ENCODE measurements at regions not wholly inside any gene's neighbourhood (a gene's known extent, or its start where the extent isn't known, plus 50 kb on each side); places are given as distances from the start of the nearest gene placed in this dataset.
"Not testable (repeated sequence)": the region's sequence is repeated elsewhere in the genome, so short reads cannot be mapped to it uniquely, and the experiment has no call there.

- DNase-seq (no peak), FAIRE-seq (no peak)
- Histone ChIP-seq H3K9me3 (ENCODE audit: control insufficient read depth in 2 of 2, insufficient read depth in 1 of 2, low read depth in 1 of 2, low read length in 1 of 2) (no peaks in the 10 kb centered on the region), H3K27ac (ENCODE audit: low read depth in 1 of 3, low read length in 2 of 3) (no peak overlapping the region), H3K27me3 (ENCODE audit: control insufficient read depth in 3 of 3, insufficient read depth in 3 of 3, low read length in 3 of 3) (no peaks in the 10 kb centered on the region), H3K4me1 (ENCODE audit: control insufficient read depth in 3 of 3, insufficient read depth in 2 of 3, low read depth in 1 of 3, low read length in 2 of 3) (no peaks in the 10 kb centered on the region), H3K4me3 (ENCODE audit: low read depth in 1 of 3, low read length in 3 of 3) (no peak overlapping the region), H3K36me3 (ENCODE audit: control insufficient read depth in 3 of 3, insufficient read depth in 2 of 3, low read depth in 1 of 3, low read length in 3 of 3) (no peaks in the 10 kb centered on the region)
Measured at GRCh38 chr5:23840083-23840482, 332.7 kb downstream of the PRDM9 start.

- Histone ChIP-seq H3K36me3 (ENCODE audit: control insufficient read depth in 3 of 3, insufficient read depth in 2 of 3, low read depth in 1 of 3, low read length in 3 of 3) (no peaks in the 10 kb centered on the region), H3K4me3 (ENCODE audit: low read depth in 1 of 3, low read length in 3 of 3) (no peak overlapping the region), H3K4me1 (ENCODE audit: control insufficient read depth in 3 of 3, insufficient read depth in 2 of 3, low read depth in 1 of 3, low read length in 2 of 3) (no peaks in the 10 kb centered on the region), H3K9me3 (ENCODE audit: control insufficient read depth in 2 of 2, insufficient read depth in 1 of 2, low read depth in 1 of 2, low read length in 1 of 2) (peaks cover 0 to 12% of the 10 kb centered on the region in 2 donors), H3K27ac (ENCODE audit: low read depth in 1 of 3, low read length in 2 of 3) (no peak overlapping the region), H3K27me3 (ENCODE audit: control insufficient read depth in 3 of 3, insufficient read depth in 3 of 3, low read length in 3 of 3) (no peaks in the 10 kb centered on the region)
- 69 to 76% (median 76%) methylated on average over 5 of the region's 5 CpGs for WGBS, 3 donors
- FAIRE-seq, result no peak
- no peak for DNase-seq
Measured at GRCh38 chr5:23864786-23865185, 357.4 kb downstream of the PRDM9 start.

GRCh38 chr5:23877847-23878246 lies 370.4 kb downstream of the PRDM9 start:
- no peaks in the 10 kb centered on the region for H3K27me3 ChIP-seq (ENCODE audit: control insufficient read depth in 3 of 3, insufficient read depth in 3 of 3, low read length in 3 of 3)
- no peak overlapping the region for H3K27ac ChIP-seq (ENCODE audit: low read depth in 1 of 3, low read length in 2 of 3)
- FAIRE-seq (no peak), DNase-seq (no peak)
- no peak overlapping the region for H3K4me3 ChIP-seq (ENCODE audit: low read depth in 1 of 3, low read length in 3 of 3)
- no peaks in the 10 kb centered on the region for H3K36me3 ChIP-seq (ENCODE audit: control insufficient read depth in 3 of 3, insufficient read depth in 2 of 3, low read depth in 1 of 3, low read length in 3 of 3)
- H3K9me3 ChIP-seq (ENCODE audit: control insufficient read depth in 2 of 2, insufficient read depth in 1 of 2, low read depth in 1 of 2, low read length in 1 of 2), result peaks cover 0 to 4% of the 10 kb centered on the region in 2 donors
- 88 to 93% (median 89%) methylated on average over 3 of the region's 3 CpGs for WGBS, 3 donors
- no peaks in the 10 kb centered on the region for H3K4me1 ChIP-seq (ENCODE audit: control insufficient read depth in 3 of 3, insufficient read depth in 2 of 3, low read depth in 1 of 3, low read length in 2 of 3)

GRCh38 chr5:23884405-23885031 lies 377.1 kb downstream of the PRDM9 start:
- no peak overlapping the region for H3K4me3 ChIP-seq (ENCODE audit: low read depth in 1 of 3, low read length in 3 of 3)
- FAIRE-seq, result no peak
- no peaks in the 10 kb centered on the region for H3K27me3 ChIP-seq (ENCODE audit: control insufficient read depth in 3 of 3, insufficient read depth in 3 of 3, low read length in 3 of 3)
- H3K27ac ChIP-seq (ENCODE audit: low read depth in 1 of 3, low read length in 2 of 3), result no peak overlapping the region
- WGBS, 3 donors, result 74 to 77% (median 75%) methylated on average over 4 of the region's 4 CpGs
- no peaks in the 10 kb centered on the region for H3K9me3 ChIP-seq (ENCODE audit: control insufficient read depth in 2 of 2, insufficient read depth in 1 of 2, low read depth in 1 of 2, low read length in 1 of 2)
- H3K4me1 ChIP-seq (ENCODE audit: control insufficient read depth in 3 of 3, insufficient read depth in 2 of 3, low read depth in 1 of 3, low read length in 2 of 3), result no peaks in the 10 kb centered on the region
- DNase-seq, result no peak
- no peaks in the 10 kb centered on the region for H3K36me3 ChIP-seq (ENCODE audit: control insufficient read depth in 3 of 3, insufficient read depth in 2 of 3, low read depth in 1 of 3, low read length in 3 of 3)

GRCh38 chr5:23893561-23893960 lies 386.2 kb downstream of the PRDM9 start:
- H3K36me3 ChIP-seq (ENCODE audit: control insufficient read depth in 3 of 3, insufficient read depth in 2 of 3, low read depth in 1 of 3, low read length in 3 of 3), result no peaks in the 10 kb centered on the region
- H3K27me3 ChIP-seq (ENCODE audit: control insufficient read depth in 3 of 3, insufficient read depth in 3 of 3, low read length in 3 of 3), result no peaks in the 10 kb centered on the region
- 91 to 94% (median 92%) methylated on average over 5 of the region's 5 CpGs for WGBS, 3 donors
- H3K9me3 ChIP-seq (ENCODE audit: control insufficient read depth in 2 of 2, insufficient read depth in 1 of 2, low read depth in 1 of 2, low read length in 1 of 2), result no peaks in the 10 kb centered on the region
- no peak overlapping the region for H3K27ac ChIP-seq (ENCODE audit: low read depth in 1 of 3, low read length in 2 of 3)
- FAIRE-seq, result no peak
- no peak overlapping the region for H3K4me3 ChIP-seq (ENCODE audit: low read depth in 1 of 3, low read length in 3 of 3)
- DNase-seq, result no peak
- no peaks in the 10 kb centered on the region for H3K4me1 ChIP-seq (ENCODE audit: control insufficient read depth in 3 of 3, insufficient read depth in 2 of 3, low read depth in 1 of 3, low read length in 2 of 3)

- DNase-seq (no peak), FAIRE-seq (no peak)
- Histone ChIP-seq H3K27ac (ENCODE audit: low read depth in 1 of 3, low read length in 2 of 3) (no peak overlapping the region), H3K36me3 (ENCODE audit: control insufficient read depth in 3 of 3, insufficient read depth in 2 of 3, low read depth in 1 of 3, low read length in 3 of 3) (no peaks in the 10 kb centered on the region), H3K9me3 (ENCODE audit: control insufficient read depth in 2 of 2, insufficient read depth in 1 of 2, low read depth in 1 of 2, low read length in 1 of 2) (no peaks in the 10 kb centered on the region), H3K27me3 (ENCODE audit: control insufficient read depth in 3 of 3, insufficient read depth in 3 of 3, low read length in 3 of 3) (no peaks in the 10 kb centered on the region), H3K4me3 (ENCODE audit: low read depth in 1 of 3, low read length in 3 of 3) (no peak overlapping the region), H3K4me1 (ENCODE audit: control insufficient read depth in 3 of 3, insufficient read depth in 2 of 3, low read depth in 1 of 3, low read length in 2 of 3) (no peaks in the 10 kb centered on the region)
- 72 to 79% (median 72%) methylated on average over 4 of the region's 4 CpGs for WGBS, 3 donors
Measured at GRCh38 chr5:23895614-23896013, 388.2 kb downstream of the PRDM9 start.

GRCh38 chr5:23930985-23931384 lies 423.6 kb downstream of the PRDM9 start:
- FAIRE-seq (no peak), DNase-seq (no peak)
- no peaks in the 10 kb centered on the region for H3K4me1 ChIP-seq (ENCODE audit: control insufficient read depth in 3 of 3, insufficient read depth in 2 of 3, low read depth in 1 of 3, low read length in 2 of 3)
- H3K36me3 ChIP-seq (ENCODE audit: control insufficient read depth in 3 of 3, insufficient read depth in 2 of 3, low read depth in 1 of 3, low read length in 3 of 3), result no peaks in the 10 kb centered on the region
- no peak overlapping the region for H3K4me3 ChIP-seq (ENCODE audit: low read depth in 1 of 3, low read length in 3 of 3)
- no peak overlapping the region for H3K27ac ChIP-seq (ENCODE audit: low read depth in 1 of 3, low read length in 2 of 3)
- 57 to 78% (median 75%) methylated on average over 3 of the region's 3 CpGs for WGBS, 3 donors
- H3K27me3 ChIP-seq (ENCODE audit: control insufficient read depth in 3 of 3, insufficient read depth in 3 of 3, low read length in 3 of 3), result no peaks in the 10 kb centered on the region
- H3K9me3 ChIP-seq (ENCODE audit: control insufficient read depth in 2 of 2, insufficient read depth in 1 of 2, low read depth in 1 of 2, low read length in 1 of 2), result no peaks in the 10 kb centered on the region

- WGBS, 3 donors, result 85 to 90% (median 87%) methylated on average over 34 to 47 of the region's 47 CpGs
- H3K36me3 ChIP-seq (ENCODE audit: control insufficient read depth in 3 of 3, insufficient read depth in 2 of 3, low read depth in 1 of 3, low read length in 3 of 3); H3K4me1 ChIP-seq (ENCODE audit: control insufficient read depth in 3 of 3, insufficient read depth in 2 of 3, low read depth in 1 of 3, low read length in 2 of 3); H3K4me3 ChIP-seq (ENCODE audit: low read depth in 1 of 3, low read length in 3 of 3); FAIRE-seq; H3K9me3 ChIP-seq (ENCODE audit: control insufficient read depth in 2 of 2, insufficient read depth in 1 of 2, low read depth in 1 of 2, low read length in 1 of 2); H3K27ac ChIP-seq (ENCODE audit: low read depth in 1 of 3, low read length in 2 of 3); H3K27me3 ChIP-seq (ENCODE audit: control insufficient read depth in 3 of 3, insufficient read depth in 3 of 3, low read length in 3 of 3): not testable (repeated sequence)
- peak in 1 of 2 donors; percentile 6 for DNase-seq
Measured at GRCh38 chr5:23951261-23951928, 444.0 kb downstream of the PRDM9 start.

- H3K4me3 ChIP-seq (ENCODE audit: low read depth in 1 of 3, low read length in 3 of 3), result no peak overlapping the region
- DNase-seq (no peak), FAIRE-seq (no peak)
- 71 to 80% (median 77%) methylated on average over 5 of the region's 5 CpGs for WGBS, 3 donors
- H3K27me3 ChIP-seq (ENCODE audit: control insufficient read depth in 3 of 3, insufficient read depth in 3 of 3, low read length in 3 of 3), result no peaks in the 10 kb centered on the region
- H3K36me3 ChIP-seq (ENCODE audit: control insufficient read depth in 3 of 3, insufficient read depth in 2 of 3, low read depth in 1 of 3, low read length in 3 of 3), result no peaks in the 10 kb centered on the region
- H3K4me1 ChIP-seq (ENCODE audit: control insufficient read depth in 3 of 3, insufficient read depth in 2 of 3, low read depth in 1 of 3, low read length in 2 of 3), result no peaks in the 10 kb centered on the region
- H3K27ac ChIP-seq (ENCODE audit: low read depth in 1 of 3, low read length in 2 of 3), result no peak overlapping the region
- H3K9me3 ChIP-seq (ENCODE audit: control insufficient read depth in 2 of 2, insufficient read depth in 1 of 2, low read depth in 1 of 2, low read length in 1 of 2), result peaks cover 0 to 2% of the 10 kb centered on the region in 2 donors
Measured at GRCh38 chr5:23963449-23963848, 456.0 kb downstream of the PRDM9 start.

All from small intestine (tissue), 7 donors.